Mesendoderm (in vitro differentiated cells): ENCODE measurements at regions not wholly inside any gene's neighbourhood (a gene's known extent, or its start where the extent isn't known, plus 50 kb on each side); places are given as distances from the start of the nearest gene placed in this dataset.

Experiments
- DNase-seq: peaks from one replicate; pipeline ENCODE4 v3.0.0; 2013
- H2AK5ac ChIP-seq: 2 replicates; pipeline ENCODE4 v1.6.1; 2013; ENCODE audit warnings: low read length, inconsistent platforms
- H2BK120ac ChIP-seq: 2 replicates; pipeline ENCODE4 v1.6.1; 2013; ENCODE audit warnings: low read depth, mild to moderate bottlenecking, low read length, moderate library complexity, mixed read lengths
- H2BK15ac ChIP-seq: replicated peaks from 2 replicates; pipeline ENCODE4 v1.6.1; 2013; ENCODE audit warnings: low read depth, mild to moderate bottlenecking, moderate library complexity
- H2BK5ac ChIP-seq: 2 replicates; pipeline ENCODE4 v1.6.1; 2013; ENCODE audit warnings: low read length, inconsistent platforms
- H3K18ac ChIP-seq: 2 replicates; pipeline ENCODE4 v1.6.1; 2013; ENCODE audit warnings: mild to moderate bottlenecking, low read length, mixed read lengths
- H3K23ac ChIP-seq: one replicate; pipeline ENCODE4 v1.6.1; 2013; ENCODE audit warnings: low read length
- H3K27ac ChIP-seq: 2 replicates; pipeline ENCODE4 v1.5.1; 2013; ENCODE audit warnings: low read depth, mild to moderate bottlenecking, inconsistent platforms, low read length, moderate library complexity
- H3K27me3 ChIP-seq: 2 replicates; pipeline ENCODE4 v1.6.1; 2013; ENCODE audit warnings: low read length, control low read depth, mild to moderate bottlenecking, inconsistent platforms; ENCODE audit not compliant: insufficient read depth, poor library complexity
- H3K36me3 ChIP-seq: 2 replicates; pipeline ENCODE4 v1.6.1; 2013; ENCODE audit warnings: low read length, inconsistent platforms; ENCODE audit not compliant: control insufficient read depth, insufficient read depth
- H3K4ac ChIP-seq: one replicate; pipeline ENCODE4 v1.6.1; 2013; ENCODE audit warnings: low read depth, mild to moderate bottlenecking, low read length, moderate library complexity
- H3K4me1 ChIP-seq: 2 replicates; pipeline ENCODE4 v1.6.1; 2013; ENCODE audit warnings: low read depth, low read length, inconsistent platforms; ENCODE audit not compliant: control insufficient read depth
- H3K4me2 ChIP-seq: 2 replicates; pipeline ENCODE4 v1.6.1; 2013; ENCODE audit warnings: low read length
- H3K4me3 ChIP-seq: 2 replicates; pipeline ENCODE4 v1.5.1; 2013; ENCODE audit warnings: mild to moderate bottlenecking, low read length
- H3K56ac ChIP-seq: one replicate; pipeline ENCODE4 v1.6.1; 2013; ENCODE audit warnings: low read length
- H3K79me1 ChIP-seq: 2 replicates; pipeline ENCODE4 v1.6.1; 2013; ENCODE audit warnings: low read length, inconsistent platforms
- H3K79me2 ChIP-seq: 2 replicates; pipeline ENCODE4 v1.6.1; 2013; ENCODE audit warnings: mild to moderate bottlenecking, low read length; ENCODE audit not compliant: control insufficient read depth, insufficient read depth
- H3K9ac ChIP-seq: 2 replicates; pipeline ENCODE4 v1.6.1; 2013; ENCODE audit warnings: low read length, inconsistent platforms
- H4K5ac ChIP-seq: one replicate; pipeline ENCODE4 v1.6.1; 2013; ENCODE audit warnings: low read length
- H4K8ac ChIP-seq: one replicate; pipeline ENCODE4 v1.6.1; 2013; ENCODE audit warnings: low read depth, mild to moderate bottlenecking, control low read depth, low read length, moderate library complexity
- WGBS: extraction: QIAGEN DNeasy Blood & Tissue Kit; methylation state at CpG from one replicate; pipeline ENCODE4 v1.1.7; 2013; ENCODE audit warnings: low lambda C conversion rate, missing lambda C conversion rate; ENCODE audit not compliant: insufficient coverage; ENCODE audit errors: extremely low coverage; 5-methylcytosine and 5-hydroxymethylcytosine counted together

GRCh38 chr20:57959018-57959417 is 249.2 kb upstream of the PMEPA1 start:
- no CpG with 5 or more reads among the region's 12 CpGs for WGBS
- Histone ChIP-seq H3K27me3 (no peaks in the 10 kb centered on the region), H3K4me3 (no peak overlapping the region), H3K79me1 (no peaks in the 10 kb centered on the region), H4K8ac (no peak overlapping the region), H4K5ac (no peak overlapping the region), H3K79me2 (no peaks in the 10 kb centered on the region), H3K23ac (no peak overlapping the region), H3K4me1 (no peaks in the 10 kb centered on the region), H2BK5ac (no peak overlapping the region), H2BK15ac (no peak overlapping the region), H2BK120ac (no peak overlapping the region), H3K9ac (no peak overlapping the region), H3K27ac (no peak overlapping the region), H3K36me3 (no peaks in the 10 kb centered on the region), H3K18ac (no peak overlapping the region), H3K4me2 (no peak overlapping the region), H2AK5ac (no peak overlapping the region), H3K56ac (peak overlapping the region; percentile 47), H3K4ac (no peak overlapping the region)
- DNase-seq: no peak

- Histone ChIP-seq H2BK15ac (no peak overlapping the region), H3K79me1 (no peaks in the 10 kb centered on the region), H3K4me2 (no peak overlapping the region), H2BK120ac (no peak overlapping the region), H3K4ac (no peak overlapping the region), H3K4me1 (no peaks in the 10 kb centered on the region), H3K9ac (no peak overlapping the region), H2BK5ac (no peak overlapping the region), H3K18ac (no peak overlapping the region), H3K27ac (no peak overlapping the region), H3K4me3 (no peak overlapping the region), H4K8ac (no peak overlapping the region), H3K56ac (no peak overlapping the region), H3K23ac (no peak overlapping the region), H3K27me3 (no peaks in the 10 kb centered on the region), H2AK5ac (no peak overlapping the region), H3K79me2 (no peaks in the 10 kb centered on the region), H3K36me3 (no peaks in the 10 kb centered on the region), H4K5ac (no peak overlapping the region)
- no CpG with 5 or more reads among the region's 3 CpGs for WGBS
- peak; percentile 53 for DNase-seq
These were observed 248.2 kb upstream of the PMEPA1 start for GRCh38 chr20:57958050-57958420.

- no peak overlapping the region for H4K8ac ChIP-seq
- no peaks in the 10 kb centered on the region for H3K79me2 ChIP-seq
- no peak overlapping the region for H3K27ac ChIP-seq
- no peak overlapping the region for H3K4me3 ChIP-seq
- H3K4ac ChIP-seq: no peak overlapping the region
- no peak overlapping the region for H4K5ac ChIP-seq
- H3K36me3 ChIP-seq: no peaks in the 10 kb centered on the region
- no peak overlapping the region for H2BK120ac ChIP-seq
- H3K9ac ChIP-seq: no peak overlapping the region
- no CpG with 5 or more reads among the region's 10 CpGs for WGBS
- no peak overlapping the region for H2AK5ac ChIP-seq
- no peaks in the 10 kb centered on the region for H3K4me1 ChIP-seq
- H3K23ac ChIP-seq: no peak overlapping the region
- H2BK5ac ChIP-seq: no peak overlapping the region
- peak; percentile 33 for DNase-seq
- no peaks in the 10 kb centered on the region for H3K79me1 ChIP-seq
- no peak overlapping the region for H3K4me2 ChIP-seq
- no peak overlapping the region for H2BK15ac ChIP-seq
- no peaks in the 10 kb centered on the region for H3K27me3 ChIP-seq
- no peak overlapping the region for H3K18ac ChIP-seq
- H3K56ac ChIP-seq: no peak overlapping the region
These were observed 247.7 kb upstream of the PMEPA1 start for GRCh38 chr20:57957411-57958049.

GRCh38 chr20:57953638-57954037 is 243.8 kb upstream of the PMEPA1 start:
- no peak overlapping the region for H4K8ac ChIP-seq
- no peak overlapping the region for H2BK120ac ChIP-seq
- no peaks in the 10 kb centered on the region for H3K79me1 ChIP-seq
- no peaks in the 10 kb centered on the region for H3K27me3 ChIP-seq
- H2BK15ac ChIP-seq: no peak overlapping the region
- no peak overlapping the region for H3K18ac ChIP-seq
- no CpG with 5 or more reads among the region's 4 CpGs for whole genome bisulfite sequencing
- H2AK5ac ChIP-seq: no peak overlapping the region
- no peak overlapping the region for H3K9ac ChIP-seq
- DNase-seq: no peak
- H3K27ac ChIP-seq: no peak overlapping the region
- no peak overlapping the region for H3K4ac ChIP-seq
- H3K79me2 ChIP-seq: no peaks in the 10 kb centered on the region
- H4K5ac ChIP-seq: no peak overlapping the region
- no peak overlapping the region for H3K4me2 ChIP-seq
- no peak overlapping the region for H3K23ac ChIP-seq
- H3K56ac ChIP-seq: no peak overlapping the region
- no peak overlapping the region for H3K4me3 ChIP-seq
- no peaks in the 10 kb centered on the region for H3K36me3 ChIP-seq
- H3K4me1 ChIP-seq: no peaks in the 10 kb centered on the region
- H2BK5ac ChIP-seq: no peak overlapping the region

- Histone ChIP-seq H3K56ac (no peak overlapping the region), H3K36me3 (no peaks in the 10 kb centered on the region), H3K4me3 (no peak overlapping the region), H3K79me1 (no peaks in the 10 kb centered on the region), H2AK5ac (no peak overlapping the region), H3K9ac (no peak overlapping the region), H2BK120ac (no peak overlapping the region), H2BK5ac (no peak overlapping the region), H4K5ac (no peak overlapping the region), H3K4me2 (no peak overlapping the region), H4K8ac (no peak overlapping the region), H3K4me1 (no peaks in the 10 kb centered on the region), H3K79me2 (no peaks in the 10 kb centered on the region), H3K4ac (no peak overlapping the region), H3K23ac (no peak overlapping the region), H2BK15ac (no peak overlapping the region), H3K27ac (no peak overlapping the region), H3K27me3 (no peaks in the 10 kb centered on the region), H3K18ac (no peak overlapping the region)
- DNase-seq: no peak
- no CpG with 5 or more reads among the region's 1 CpG for WGBS
These were observed 242.3 kb upstream of the PMEPA1 start for GRCh38 chr20:57952136-57952535.

GRCh38 chr20:57951549-57951948 is 241.7 kb upstream of the PMEPA1 start:
- Histone ChIP-seq H3K4me1 (no peaks in the 10 kb centered on the region), H3K23ac (no peak overlapping the region), H3K79me2 (no peaks in the 10 kb centered on the region), H3K27ac (no peak overlapping the region), H2AK5ac (no peak overlapping the region), H3K4ac (no peak overlapping the region), H2BK15ac (no peak overlapping the region), H3K4me3 (no peak overlapping the region), H3K79me1 (no peaks in the 10 kb centered on the region), H4K8ac (no peak overlapping the region), H2BK120ac (no peak overlapping the region), H2BK5ac (no peak overlapping the region), H3K56ac (no peak overlapping the region), H4K5ac (no peak overlapping the region), H3K36me3 (no peaks in the 10 kb centered on the region), H3K27me3 (no peaks in the 10 kb centered on the region), H3K9ac (no peak overlapping the region), H3K4me2 (no peak overlapping the region), H3K18ac (no peak overlapping the region)
- DNase-seq: no peak
- no CpG with 5 or more reads among the region's 3 CpGs for WGBS
